Frontal cortex (tissue), 3 donors: ENCODE measurements at regions not wholly inside any gene's neighbourhood (a gene's known extent, or its start where the extent isn't known, plus 50 kb on each side); places are given as distances from the start of the nearest gene placed in this dataset.
"Not testable (repeated sequence)": the region's sequence is repeated elsewhere in the genome, so short reads cannot be mapped to it uniquely, and the experiment has no call there.

Experiments used
- DNase-seq, 2 donors: peaks; one replicate each; pipeline ENCODE4 v3.0.0; 2012; ENCODE audit warnings: low spot score in 2 of 2
- FAIRE-seq: peaks from 2 replicates; lab custom pipeline; 2012; peaks lifted over from hg19 to GRCh38; lab: Jason Lieb, UNC
- donor health status: control.
- donor health status: control.
- donor health status: control.

- no peak for DNase-seq
- peak; percentile 30 for FAIRE-seq
Measured at GRCh38 chr21:20259031-20259867, 739.0 kb upstream of the NCAM2 start.

- FAIRE-seq (no peak), DNase-seq (no peak)
Measured at GRCh38 chr21:20260124-20260523, 738.1 kb upstream of the NCAM2 start.

- DNase-seq (no peak), FAIRE-seq (no peak)
Measured at GRCh38 chr21:20261364-20261763, 736.8 kb upstream of the NCAM2 start.

- FAIRE-seq, result no peak
Measured at GRCh38 chr21:20265707-20266440, 732.3 kb upstream of the NCAM2 start.

GRCh38 chr21:20266441-20266710 is 731.8 kb upstream of the NCAM2 start:
- FAIRE-seq (no peak), DNase-seq (no peak)

More at GRCh38 chr21:20265707-20266440, 732.3 kb upstream of the NCAM2 start:
- no peak for DNase-seq

- DNase-seq (no peak), FAIRE-seq (no peak)
Measured at GRCh38 chr21:20270365-20271055, 727.7 kb upstream of the NCAM2 start.

GRCh38 chr21:20272791-20273362 is 725.3 kb upstream of the NCAM2 start:
- DNase-seq (no peak), FAIRE-seq (no peak)

- DNase-seq (no peak), FAIRE-seq (no peak)
Measured at GRCh38 chr21:20276377-20276776, 721.8 kb upstream of the NCAM2 start.

- FAIRE-seq, result no peak
Measured at GRCh38 chr21:20276954-20277353, 721.3 kb upstream of the NCAM2 start.

GRCh38 chr21:20283836-20284235 is 714.4 kb upstream of the NCAM2 start:
- FAIRE-seq (no peak), DNase-seq (no peak)

More at GRCh38 chr21:20276954-20277353, 721.3 kb upstream of the NCAM2 start:
- DNase-seq, result no peak

GRCh38 chr21:20292280-20292679 is 705.9 kb upstream of the NCAM2 start:
- FAIRE-seq, result no peak
- no peak for DNase-seq

GRCh38 chr21:20292854-20293253 is 705.4 kb upstream of the NCAM2 start:
- FAIRE-seq, DNase-seq: not testable (repeated sequence)

GRCh38 chr21:20301395-20301794 is 696.8 kb upstream of the NCAM2 start:
- DNase-seq (no peak), FAIRE-seq (no peak)

- FAIRE-seq (no peak), DNase-seq (no peak)
Measured at GRCh38 chr21:20302084-20302483, 696.1 kb upstream of the NCAM2 start.

- FAIRE-seq (no peak), DNase-seq (no peak)
Measured at GRCh38 chr21:20306836-20307235, 691.4 kb upstream of the NCAM2 start.

- DNase-seq (no peak), FAIRE-seq (no peak)
Measured at GRCh38 chr21:20308586-20309315, 689.5 kb upstream of the NCAM2 start.

GRCh38 chr21:20311234-20311787 is 686.9 kb upstream of the NCAM2 start:
- FAIRE-seq (no peak), DNase-seq (no peak)

GRCh38 chr21:20313013-20313412 is 685.2 kb upstream of the NCAM2 start:
- no peak for FAIRE-seq
- DNase-seq, result no peak

- FAIRE-seq, result no peak
- no peak for DNase-seq
Measured at GRCh38 chr21:20315042-20315441, 683.2 kb upstream of the NCAM2 start.

- no peak for DNase-seq
- no peak for FAIRE-seq
Measured at GRCh38 chr21:20329636-20330035, 668.6 kb upstream of the NCAM2 start.
